ENCODE measurements at regions not wholly inside any gene's neighbourhood (a gene's known extent, or its start where the extent isn't known, plus 50 kb on each side); places are given as distances from the start of the nearest gene placed in this dataset.

DNA sequence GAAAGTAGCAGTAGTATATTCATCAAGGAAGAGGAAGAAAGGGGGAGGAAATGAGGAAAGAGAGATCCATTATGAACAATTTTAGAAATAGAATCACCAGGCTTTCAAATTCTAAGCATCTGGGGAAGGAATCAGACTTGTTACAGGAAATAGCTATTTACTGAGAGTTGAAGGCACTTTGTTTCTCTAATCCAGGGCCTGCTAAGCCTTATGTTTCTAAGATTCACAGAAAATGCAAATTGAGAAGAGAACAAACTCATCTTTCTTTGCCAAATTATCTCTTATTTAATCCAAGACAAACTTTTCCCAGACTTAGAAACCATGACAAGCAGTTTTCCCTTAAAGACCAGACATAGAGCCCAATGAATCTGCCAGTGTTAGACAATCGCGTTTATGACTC, 528.0 kb upstream of the NMUR2 start:
- TF ChIP-seq CTCF (IDR thresholded peaks at IDR 0.05), result no peak
- TF ChIP-seq EP300 (IDR thresholded peaks at IDR 0.05), result no peak
